ENCODE measurements at regions not wholly inside any gene's neighbourhood (a gene's known extent, or its start where the extent isn't known, plus 50 kb on each side); places are given as distances from the start of the nearest gene placed in this dataset.
"Not testable (repeated sequence)": the region's sequence is repeated elsewhere in the genome, so short reads cannot be mapped to it uniquely, and the experiment has no call there.

DNA sequence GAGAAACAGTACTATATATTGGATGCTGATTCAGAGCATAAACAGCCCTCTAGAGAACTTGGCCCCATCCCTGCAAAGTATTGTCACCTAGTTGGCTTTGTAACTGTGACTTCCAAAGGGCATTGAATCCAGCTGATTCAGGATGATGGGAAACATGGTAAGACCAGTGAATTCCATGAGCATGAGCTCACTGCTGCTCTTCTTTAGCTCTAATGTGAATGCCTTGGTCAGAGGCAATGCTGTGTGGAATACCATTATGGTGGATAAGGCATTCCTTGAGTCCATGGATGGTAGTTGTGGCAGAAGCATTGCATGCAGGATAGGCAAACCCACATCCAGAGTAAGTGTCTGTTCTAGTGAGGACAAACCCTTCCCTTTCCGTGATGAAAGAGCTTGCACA is 365.6 kb upstream of the EDA2R start:
- Histone ChIP-seq H3K27ac (no peak overlapping the region), H3K4me3 (no peak overlapping the region), H3K36me3 (no peaks in the 10 kb centered on the region), H3K4me1 (no peaks in the 10 kb centered on the region), H3K9me3 (peaks cover 0 to 9% (median 0%) of the 10 kb centered on the region in 3 donors), H3K27me3 (no peaks in the 10 kb centered on the region)
- WGBS, 2 donors (ENCODE audit: low coverage in 1 of 2): no CpG with 5 or more reads among the region's 1 CpG
- TF ChIP-seq EP300 (IDR thresholded peaks at IDR 0.05) (no peak), POLR2A (IDR thresholded peaks at IDR 0.05) (no peak), POLR2AphosphoS5 (IDR thresholded peaks at IDR 0.05) (no peak)
- TF ChIP-seq, protein P1, sequence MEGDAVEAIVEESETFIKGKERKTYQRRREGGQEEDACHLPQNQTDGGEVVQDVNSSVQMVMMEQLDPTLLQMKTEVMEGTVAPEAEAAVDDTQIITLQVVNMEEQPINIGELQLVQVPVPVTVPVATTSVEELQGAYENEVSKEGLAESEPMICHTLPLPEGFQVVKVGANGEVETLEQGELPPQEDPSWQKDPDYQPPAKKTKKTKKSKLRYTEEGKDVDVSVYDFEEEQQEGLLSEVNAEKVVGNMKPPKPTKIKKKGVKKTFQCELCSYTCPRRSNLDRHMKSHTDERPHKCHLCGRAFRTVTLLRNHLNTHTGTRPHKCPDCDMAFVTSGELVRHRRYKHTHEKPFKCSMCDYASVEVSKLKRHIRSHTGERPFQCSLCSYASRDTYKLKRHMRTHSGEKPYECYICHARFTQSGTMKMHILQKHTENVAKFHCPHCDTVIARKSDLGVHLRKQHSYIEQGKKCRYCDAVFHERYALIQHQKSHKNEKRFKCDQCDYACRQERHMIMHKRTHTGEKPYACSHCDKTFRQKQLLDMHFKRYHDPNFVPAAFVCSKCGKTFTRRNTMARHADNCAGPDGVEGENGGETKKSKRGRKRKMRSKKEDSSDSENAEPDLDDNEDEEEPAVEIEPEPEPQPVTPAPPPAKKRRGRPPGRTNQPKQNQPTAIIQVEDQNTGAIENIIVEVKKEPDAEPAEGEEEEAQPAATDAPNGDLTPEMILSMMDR (IDR thresholded peaks at IDR 0.05): no peak
- ATAC-seq: no peak

DNA sequence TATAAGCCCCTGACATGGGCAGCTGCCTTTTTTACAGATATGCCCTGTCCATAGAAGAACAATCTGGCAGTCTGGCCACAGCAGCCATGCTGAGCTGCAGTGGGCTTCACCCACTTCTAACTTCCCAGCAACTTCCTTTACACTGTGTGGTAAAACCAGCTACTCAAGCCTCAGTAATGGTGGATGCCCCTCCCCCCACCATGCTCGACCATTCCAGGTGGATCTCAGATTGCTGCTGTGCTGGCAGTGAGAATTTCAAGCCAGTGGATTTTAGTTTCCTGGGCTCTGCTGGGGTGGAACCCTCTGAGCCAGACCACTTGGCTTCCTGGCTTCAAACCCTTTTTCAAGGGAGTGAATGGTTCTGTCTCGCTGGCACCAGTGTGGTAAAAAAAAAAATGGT is 355.9 kb upstream of the EDA2R start:
- ATAC-seq: no peak
- H3K4me1 ChIP-seq: no peaks in the 10 kb centered on the region
- TF ChIP-seq POLR2AphosphoS5 (IDR thresholded peaks at IDR 0.05): no peak
- TF ChIP-seq EP300 (IDR thresholded peaks at IDR 0.05): no peak
- TF ChIP-seq POLR2A (IDR thresholded peaks at IDR 0.05): no peak
- TF ChIP-seq, protein P1 (IDR thresholded peaks at IDR 0.05): no peak
- H3K9me3 ChIP-seq: no peaks in the 10 kb centered on the region
- H3K27ac ChIP-seq: no peak overlapping the region
- WGBS, 2 donors (ENCODE audit: low coverage in 1 of 2): no CpG with 5 or more reads among the region's 2 CpGs
- H3K4me3 ChIP-seq: no peak overlapping the region
- H3K36me3 ChIP-seq: no peaks in the 10 kb centered on the region
- no peaks in the 10 kb centered on the region for H3K27me3 ChIP-seq

DNA sequence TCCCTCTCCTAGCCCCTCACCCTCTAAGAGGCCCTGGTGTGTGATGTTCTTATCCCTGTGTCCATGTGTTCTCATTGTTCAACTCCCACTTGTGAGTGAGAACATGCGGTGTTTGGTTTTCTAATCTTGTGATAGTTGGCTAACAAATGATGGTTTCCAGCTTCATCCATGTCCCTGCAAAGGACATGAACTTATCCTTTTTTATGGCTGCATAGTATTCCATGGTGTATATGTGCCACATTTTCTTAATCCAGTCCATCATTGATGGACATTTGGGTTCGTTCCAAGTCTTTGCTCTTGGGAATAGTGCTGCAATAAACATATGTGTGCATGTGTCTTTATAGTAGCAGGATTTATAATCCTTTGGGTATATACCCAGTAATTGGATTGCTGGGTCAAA is 353.2 kb upstream of the EDA2R start:
- not testable (repeated sequence) for H3K9me3 ChIP-seq, ATAC-seq
- WGBS, 2 donors (ENCODE audit: low coverage in 1 of 2): 83 to 100% methylated on average over 1 of the region's 2 CpGs

GRCh38 chrX:66988331-66988730 is 349.5 kb upstream of the EDA2R start:
- ATAC-seq: no peak
- no peaks in the 10 kb centered on the region for H3K9me3 ChIP-seq
- no peaks in the 10 kb centered on the region for H3K36me3 ChIP-seq
- H3K4me1 ChIP-seq: no peaks in the 10 kb centered on the region
- WGBS, 2 donors (ENCODE audit: low coverage in 1 of 2): 29% methylated on average over 1 of the region's 1 CpG; no CpG with 5 or more reads in 1 of the 2 donors
- H3K27ac ChIP-seq: no peak overlapping the region
- no peaks in the 10 kb centered on the region for H3K27me3 ChIP-seq
- H3K4me3 ChIP-seq: no peak overlapping the region
- TF ChIP-seq POLR2A (IDR thresholded peaks at IDR 0.05): no peak

More for the DNA sequence above, 353.2 kb upstream of the EDA2R start:
- not testable (repeated sequence) for H3K27ac ChIP-seq, H3K4me3 ChIP-seq, H3K27me3 ChIP-seq, H3K36me3 ChIP-seq, H3K4me1 ChIP-seq

- Histone ChIP-seq H3K27ac (no peak overlapping the region), H3K4me1 (no peaks in the 10 kb centered on the region), H3K27me3 (no peaks in the 10 kb centered on the region), H3K4me3 (no peak overlapping the region), H3K36me3 (no peaks in the 10 kb centered on the region), H3K9me3 (peaks cover 0 to 7% (median 0%) of the 10 kb centered on the region in 3 donors)
- no peak for ATAC-seq
- TF ChIP-seq EP300 (IDR thresholded peaks at IDR 0.05) (no peak), POLR2AphosphoS5 (IDR thresholded peaks at IDR 0.05) (no peak), POLR2A (IDR thresholded peaks at IDR 0.05) (no peak)
- TF ChIP-seq, protein P1 (IDR thresholded peaks at IDR 0.05): no peak
- 72 to 81% methylated on average over 2 to 3 of the region's 3 CpGs for WGBS, 2 donors (ENCODE audit: low coverage in 1 of 2)
Observed at GRCh38 chrX:66961665-66962064, 322.8 kb upstream of the EDA2R start.

DNA sequence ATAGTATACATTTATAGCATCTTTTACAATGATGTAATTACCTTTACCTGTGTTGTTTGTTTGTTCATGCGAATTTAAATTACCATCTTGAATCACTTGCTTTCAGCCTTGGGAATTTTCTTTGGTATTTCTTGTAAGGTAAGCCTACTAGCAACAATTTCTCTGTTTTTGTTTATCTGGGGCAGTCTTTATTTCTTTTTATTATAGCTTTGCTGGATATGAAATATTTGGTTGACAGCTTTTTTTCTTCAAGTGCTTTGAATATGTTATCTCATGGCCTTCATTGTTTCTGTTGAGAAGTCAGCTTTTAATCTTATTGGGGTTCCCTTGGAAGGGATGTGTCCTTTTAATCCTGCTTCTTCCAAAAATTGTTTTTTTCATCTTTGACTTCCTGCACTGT is 292.8 kb upstream of the EDA2R start:
- H3K9me3 ChIP-seq: no peaks in the 10 kb centered on the region
- H3K36me3 ChIP-seq: no peaks in the 10 kb centered on the region
- no peak overlapping the region for H3K27ac ChIP-seq
- H3K27me3 ChIP-seq: no peaks in the 10 kb centered on the region
- no peak for ATAC-seq
- no peak overlapping the region for H3K4me3 ChIP-seq
- TF ChIP-seq POLR2AphosphoS5 (IDR thresholded peaks at IDR 0.05): no peak
- no peak for TF ChIP-seq POLR2A (IDR thresholded peaks at IDR 0.05)
- TF ChIP-seq EP300 (IDR thresholded peaks at IDR 0.05): no peak
- TF ChIP-seq, protein P1 (IDR thresholded peaks at IDR 0.05): no peak
- H3K4me1 ChIP-seq: no peaks in the 10 kb centered on the region
- WGBS, 2 donors (ENCODE audit: low coverage in 1 of 2): 69 to 77% methylated on average over 1 of the region's 1 CpG

- H3K4me1 ChIP-seq, H3K4me3 ChIP-seq, H3K27ac ChIP-seq, H3K27me3 ChIP-seq, H3K36me3 ChIP-seq, ATAC-seq, H3K9me3 ChIP-seq: not testable (repeated sequence)
- 89% methylated on average over 8 of the region's 18 CpGs; no CpG with 5 or more reads in 1 of the 2 donors for WGBS, 2 donors (ENCODE audit: low coverage in 1 of 2)
Observed at GRCh38 chrX:66930516-66930915, 291.6 kb upstream of the EDA2R start.
